ENCODE measurements at regions not wholly inside any gene's neighbourhood (a gene's known extent, or its start where the extent isn't known, plus 50 kb on each side); places are given as distances from the start of the nearest gene placed in this dataset.

DNA sequence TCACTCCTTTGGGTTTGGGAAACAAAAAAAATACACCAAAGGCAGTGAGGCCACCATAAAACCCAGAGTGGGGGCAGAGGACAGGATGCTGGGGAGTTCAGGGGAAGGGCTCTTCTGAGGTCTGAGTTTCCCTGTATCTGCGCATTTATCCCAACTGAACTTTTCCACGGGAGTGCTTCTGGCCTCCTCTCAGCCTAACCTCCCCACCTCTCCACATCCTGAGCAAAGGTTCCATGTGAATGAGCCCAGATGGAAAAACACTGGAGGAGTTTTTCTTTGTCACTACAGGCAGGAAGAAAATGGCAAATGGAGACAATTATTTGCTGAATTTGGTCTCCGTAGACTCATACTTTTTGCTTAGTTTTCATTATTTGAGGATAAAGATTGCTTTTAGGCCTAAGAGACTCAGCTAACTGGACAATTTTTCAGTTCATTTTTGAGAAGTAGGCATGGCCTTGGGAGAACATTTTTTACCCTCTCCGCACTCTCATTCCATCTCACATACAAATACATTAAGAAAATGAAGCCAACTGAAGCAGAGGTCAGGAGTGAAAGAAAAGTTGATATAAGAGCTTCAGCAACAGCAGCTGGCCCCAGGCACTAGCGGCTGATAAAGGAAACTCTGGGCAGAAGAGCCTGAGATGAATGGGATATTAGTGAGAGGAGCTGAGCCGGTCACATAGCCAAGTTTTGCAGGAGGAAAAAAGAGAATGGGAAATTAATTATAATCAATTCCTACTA is 82.6 kb upstream of the CYP1B1 start:
- H3K27me3 ChIP-seq: no peaks in the 10 kb centered on the region
- peak in 1 of 2 donors; percentile 41 for DNase-seq
- WGBS, 5 donors: 68 to 79% (median 73%) methylated on average over 6 of the region's 6 CpGs
- peaks cover 0 to 20% (median 8%) of the 10 kb centered on the region in 4 donors for H3K4me1 ChIP-seq
- H3K4me3 ChIP-seq: no peak overlapping the region
- H3K36me3 ChIP-seq: no peaks in the 10 kb centered on the region
- intact Hi-C loops (cut with DNase I; ENCODE audit: low total_unique reads): no loop called here
- no peak for TF ChIP-seq CTCF (IDR thresholded peaks at IDR 0.05)
- TF ChIP-seq POLR2AphosphoS5 (IDR thresholded peaks at IDR 0.05): no peak
- TF ChIP-seq EP300 (IDR thresholded peaks at IDR 0.05): no peak
- TF ChIP-seq POLR2A (IDR thresholded peaks at IDR 0.05): no peak
- H3K9me3 ChIP-seq: no peaks in the 10 kb centered on the region
- H3K27ac ChIP-seq: peak overlapping the region in 4 of 5 donors; percentile 27 to 67 (median 52)

DNA sequence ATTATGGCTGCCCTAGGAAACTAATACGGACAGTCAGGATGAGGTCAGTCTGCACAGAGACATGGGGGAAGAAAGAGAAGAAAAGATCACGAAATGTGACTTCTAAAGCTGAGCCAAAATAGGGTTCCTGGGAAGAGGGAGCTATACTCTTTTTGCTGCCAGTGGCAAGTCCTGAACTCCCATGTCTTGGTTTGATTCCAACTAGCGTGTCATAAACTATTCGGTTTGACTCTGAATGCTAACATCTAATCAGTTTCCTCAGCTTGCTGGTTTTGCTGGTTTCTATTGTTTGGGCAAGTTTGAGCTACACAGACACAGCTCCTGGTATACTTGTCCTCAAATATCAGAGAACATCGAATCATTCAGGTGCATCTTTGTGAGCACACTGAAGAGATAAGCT is 80.5 kb upstream of the CYP1B1 start:
- H3K9me3 ChIP-seq: no peaks in the 10 kb centered on the region
- no peaks in the 10 kb centered on the region for H3K36me3 ChIP-seq
- H3K4me1 ChIP-seq: peaks cover 0 to 20% (median 8%) of the 10 kb centered on the region in 4 donors
- H3K27ac ChIP-seq: no peak overlapping the region
- H3K27me3 ChIP-seq: no peaks in the 10 kb centered on the region
- 66 to 71% (median 68%) methylated on average over 5 of the region's 5 CpGs for WGBS, 5 donors
- H3K4me3 ChIP-seq: no peak overlapping the region
- DNase-seq: no peak
- intact Hi-C loops (cut with DNase I; ENCODE audit: low total_unique reads): no loop called here
- no peak for TF ChIP-seq POLR2AphosphoS5 (IDR thresholded peaks at IDR 0.05)
- no peak for TF ChIP-seq POLR2A (IDR thresholded peaks at IDR 0.05)
- TF ChIP-seq CTCF (IDR thresholded peaks at IDR 0.05): no peak
- TF ChIP-seq EP300 (IDR thresholded peaks at IDR 0.05): no peak

GRCh38 chr2:38155015-38155414 is 79.1 kb upstream of the CYP1B1 start:
- Histone ChIP-seq H3K4me3 (no peak overlapping the region), H3K36me3 (no peaks in the 10 kb centered on the region), H3K4me1 (peaks cover 0 to 17% (median 6%) of the 10 kb centered on the region in 4 donors), H3K27ac (no peak overlapping the region), H3K27me3 (no peaks in the 10 kb centered on the region), H3K9me3 (no peaks in the 10 kb centered on the region)
- 67 to 80% (median 70%) methylated on average over 3 of the region's 3 CpGs for WGBS, 5 donors
- no peak for DNase-seq
- intact Hi-C loops (cut with DNase I; ENCODE audit: low total_unique reads): no loop called here
- TF ChIP-seq EP300 (IDR thresholded peaks at IDR 0.05) (no peak), POLR2A (IDR thresholded peaks at IDR 0.05) (no peak), POLR2AphosphoS5 (IDR thresholded peaks at IDR 0.05) (no peak), CTCF (IDR thresholded peaks at IDR 0.05) (no peak)

DNA sequence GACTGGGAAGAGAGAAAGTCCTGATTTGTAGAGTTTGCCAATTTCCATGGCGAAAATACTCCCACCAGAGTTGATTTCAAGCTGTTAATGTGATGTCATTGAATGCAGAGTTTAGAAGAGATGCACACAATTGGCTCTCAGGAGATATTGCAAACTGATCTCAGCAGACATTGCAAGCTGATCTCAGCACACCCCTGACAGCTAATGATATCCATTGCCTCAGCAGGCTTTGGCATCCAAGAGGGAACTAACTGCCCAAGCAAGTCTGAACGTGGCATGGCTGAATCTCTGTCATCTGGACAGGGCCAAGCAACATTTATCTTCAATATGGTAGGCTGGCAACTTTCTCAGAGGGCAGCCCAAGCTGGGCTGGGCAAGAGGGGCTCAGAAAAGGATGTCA is 78.4 kb upstream of the CYP1B1 start:
- TF ChIP-seq CTCF (IDR thresholded peaks at IDR 0.05) (no peak), POLR2A (IDR thresholded peaks at IDR 0.05) (no peak), POLR2AphosphoS5 (IDR thresholded peaks at IDR 0.05) (no peak), EP300 (IDR thresholded peaks at IDR 0.05) (no peak)
- no peak overlapping the region for H3K27ac ChIP-seq
- H3K27me3 ChIP-seq: no peaks in the 10 kb centered on the region
- WGBS, 5 donors: 60 to 77% (median 72%) methylated on average over 2 of the region's 2 CpGs
- DNase-seq: no peak
- no peaks in the 10 kb centered on the region for H3K36me3 ChIP-seq
- intact Hi-C loops (cut with DNase I; ENCODE audit: low total_unique reads): no loop called here
- no peak overlapping the region for H3K4me3 ChIP-seq
- peaks cover 0 to 11% (median 4%) of the 10 kb centered on the region in 4 donors for H3K4me1 ChIP-seq
- H3K9me3 ChIP-seq: no peaks in the 10 kb centered on the region
